ENCODE measurements at regions not wholly inside any gene's neighbourhood (a gene's known extent, or its start where the extent isn't known, plus 50 kb on each side); places are given as distances from the start of the nearest gene placed in this dataset.

GRCh38 chr12:91561958-91562325, 379.3 kb upstream of the DCN start:
- no peak for TF ChIP-seq CTCF (IDR thresholded peaks at IDR 0.05)
- no peak for TF ChIP-seq REST (IDR thresholded peaks at IDR 0.05; ENCODE audit: insufficient read depth in 1 of 2, low read depth in 2 of 2, low read length in 1 of 2)
- no peak for TF ChIP-seq POLR2AphosphoS5 (IDR thresholded peaks at IDR 0.05; ENCODE audit: low read depth, low read length)
- TF ChIP-seq TCF7L2 (IDR thresholded peaks at IDR 0.05; ENCODE audit: low read depth, low read length): no peak
